ENCODE measurements at regions not wholly inside any gene's neighbourhood (a gene's known extent, or its start where the extent isn't known, plus 50 kb on each side); places are given as distances from the start of the nearest gene placed in this dataset.

GRCh38 chr2:18753722-18754121 is 164.4 kb upstream of the NT5C1B start:
- no peak for TF ChIP-seq ELK1 (CRISPR knock-in tag; IDR thresholded peaks at IDR 0.05)
- no peak for TF ChIP-seq EHMT2 (IDR thresholded peaks at IDR 0.05)
- TF ChIP-seq CTCF (IDR thresholded peaks at IDR 0.05 in 2 of 3, conservative IDR thresholded peaks at IDR 0.05 in 1 of 3; ENCODE audit: insufficient read depth in 2 of 3, low read depth in 1 of 3, low read length in 3 of 3): no peak
- no peak for TF ChIP-seq ZNF174 (CRISPR knock-in tag; IDR thresholded peaks at IDR 0.05)
- TF ChIP-seq PRDM10 (IDR thresholded peaks at IDR 0.05; ENCODE audit: partially characterized antibody): no peak
- TF ChIP-seq ZNF740 (CRISPR knock-in tag; IDR thresholded peaks at IDR 0.05): no peak
- TF ChIP-seq ZNF740 (tag; IDR thresholded peaks at IDR 0.05): no peak
- no peak for TF ChIP-seq SRF (CRISPR knock-in tag; IDR thresholded peaks at IDR 0.05)
